HG03469 (cell line): ENCODE measurements at regions not wholly inside any gene's neighbourhood (a gene's known extent, or its start where the extent isn't known, plus 50 kb on each side); places are given as distances from the start of the nearest gene placed in this dataset.
"Not testable (repeated sequence)": the region's sequence is repeated elsewhere in the genome, so short reads cannot be mapped to it uniquely, and the experiment has no call there.

Source experiments
- ATAC-seq: cut with Tn5 transposase; IDR thresholded peaks from one replicate; pipeline ENCODE4 v1.9.1; 2021; ENCODE audit warnings: mild to moderate bottlenecking, moderate library complexity, moderate number of reproducible peaks; ENCODE audit not compliant: unreplicated experiment

- ATAC-seq = no peak
These were observed 187.5 kb upstream of the KL start for GRCh38 chr13:32828711-32829110.

GRCh38 chr13:32829269-32829668, 187.0 kb upstream of the KL start:
- ATAC-seq = no peak

GRCh38 chr13:32829676-32830335, 186.4 kb upstream of the KL start:
- ATAC-seq = no peak

GRCh38 chr13:32830336-32831031, 185.7 kb upstream of the KL start:
- no peak for ATAC-seq

GRCh38 chr13:32837307-32837972, 178.8 kb upstream of the KL start:
- ATAC-seq = no peak

- ATAC-seq = no peak
These were observed 178.0 kb upstream of the KL start for GRCh38 chr13:32837973-32838927.

GRCh38 chr13:32838945-32839344, 177.3 kb upstream of the KL start:
- ATAC-seq = peak; percentile 62

GRCh38 chr13:32840113-32840512, 176.1 kb upstream of the KL start:
- no peak for ATAC-seq

GRCh38 chr13:32840989-32841713, 175.1 kb upstream of the KL start:
- peak; percentile 47 for ATAC-seq

GRCh38 chr13:32845952-32846950, 170.0 kb upstream of the KL start:
- ATAC-seq = no peak

- ATAC-seq = not testable (repeated sequence)
These were observed 168.2 kb upstream of the KL start for GRCh38 chr13:32847976-32848375.

GRCh38 chr13:32849369-32849768, 166.9 kb upstream of the KL start:
- no peak for ATAC-seq

GRCh38 chr13:32850316-32851052, 165.7 kb upstream of the KL start:
- ATAC-seq = no peak

- no peak for ATAC-seq
These were observed 164.8 kb upstream of the KL start for GRCh38 chr13:32851083-32852069.

- ATAC-seq = no peak
These were observed 163.7 kb upstream of the KL start for GRCh38 chr13:32852526-32852925.

GRCh38 chr13:32857077-32857476, 159.1 kb upstream of the KL start:
- ATAC-seq = no peak

- ATAC-seq = no peak
These were observed 158.5 kb upstream of the KL start for GRCh38 chr13:32857689-32858088.
